HG03575 (cell line): ENCODE measurements at regions not wholly inside any gene's neighbourhood (a gene's known extent, or its start where the extent isn't known, plus 50 kb on each side); places are given as distances from the start of the nearest gene placed in this dataset.

Source experiments
- ATAC-seq: cut with Tn5 transposase; IDR thresholded peaks from one replicate; pipeline ENCODE4 v1.9.1; 2021; ENCODE audit not compliant: unreplicated experiment, insufficient number of reproducible peaks, low FRiP score; ENCODE audit errors: extremely low read depth

GRCh38 chr4:4619821-4620220 is 78.0 kb upstream of the STX18 start:
- ATAC-seq: no peak

- no peak for ATAC-seq
These were observed 77.0 kb upstream of the STX18 start for GRCh38 chr4:4618847-4619246.

DNA sequence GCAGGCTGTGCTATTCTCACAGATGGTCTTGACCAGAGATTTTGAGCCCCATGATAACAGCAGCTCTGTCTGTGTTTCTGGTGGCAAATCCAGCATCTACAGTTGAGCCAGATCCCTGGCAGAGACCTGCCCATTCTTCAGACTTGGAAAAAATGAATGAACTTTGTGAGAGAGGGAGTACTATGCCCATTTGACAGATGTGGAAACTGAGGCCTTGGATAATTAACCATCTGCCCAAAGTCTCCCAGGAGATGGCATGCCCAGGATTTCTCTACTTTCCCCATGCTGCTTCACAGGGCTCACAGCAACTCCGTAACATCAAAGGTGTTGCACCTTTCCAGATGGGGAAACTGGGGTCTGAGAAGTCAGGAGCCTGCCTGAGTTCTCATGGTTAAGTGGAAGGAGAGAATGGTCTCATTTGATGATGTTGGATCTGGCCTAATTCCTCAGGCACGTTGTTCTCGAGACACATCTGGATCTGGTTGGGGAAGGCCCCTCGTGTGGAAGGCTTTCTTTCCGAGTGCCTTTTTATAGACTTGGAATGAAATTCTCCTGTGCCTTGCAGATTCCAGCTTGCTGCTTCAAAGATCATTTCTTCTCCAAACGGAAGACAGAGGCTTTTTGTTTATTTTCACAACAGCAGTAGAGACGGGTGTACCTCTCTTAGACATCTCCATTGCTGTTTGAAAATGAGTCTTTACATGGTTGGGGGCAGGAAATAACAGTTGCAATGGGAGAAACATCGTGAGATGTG is 73.3 kb upstream of the STX18 start:
- ATAC-seq: no peak

GRCh38 chr4:4613641-4614286 is 71.9 kb upstream of the STX18 start:
- no peak for ATAC-seq

- no peak for ATAC-seq
These were observed 71.2 kb upstream of the STX18 start for GRCh38 chr4:4613126-4613465.

DNA sequence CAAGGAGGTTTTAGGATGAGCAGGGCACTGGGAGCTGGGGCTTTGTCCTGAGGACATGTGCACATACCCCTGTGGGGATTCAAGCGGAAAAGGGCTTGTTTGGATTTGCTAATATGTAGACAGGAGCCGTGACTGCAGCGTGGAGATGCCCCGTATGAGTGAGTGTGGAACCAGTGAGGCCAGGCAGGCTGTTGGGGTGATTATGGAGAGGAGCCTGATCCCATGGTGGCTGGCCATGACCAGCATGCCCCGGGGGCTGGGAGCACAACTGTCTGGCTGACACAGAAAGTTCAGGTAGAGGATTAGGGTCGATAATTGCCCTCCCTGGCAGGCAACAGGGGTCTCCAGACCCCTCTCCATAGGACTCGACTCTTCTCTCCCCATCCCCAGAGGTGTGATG is 68.8 kb upstream of the STX18 start:
- ATAC-seq: no peak

DNA sequence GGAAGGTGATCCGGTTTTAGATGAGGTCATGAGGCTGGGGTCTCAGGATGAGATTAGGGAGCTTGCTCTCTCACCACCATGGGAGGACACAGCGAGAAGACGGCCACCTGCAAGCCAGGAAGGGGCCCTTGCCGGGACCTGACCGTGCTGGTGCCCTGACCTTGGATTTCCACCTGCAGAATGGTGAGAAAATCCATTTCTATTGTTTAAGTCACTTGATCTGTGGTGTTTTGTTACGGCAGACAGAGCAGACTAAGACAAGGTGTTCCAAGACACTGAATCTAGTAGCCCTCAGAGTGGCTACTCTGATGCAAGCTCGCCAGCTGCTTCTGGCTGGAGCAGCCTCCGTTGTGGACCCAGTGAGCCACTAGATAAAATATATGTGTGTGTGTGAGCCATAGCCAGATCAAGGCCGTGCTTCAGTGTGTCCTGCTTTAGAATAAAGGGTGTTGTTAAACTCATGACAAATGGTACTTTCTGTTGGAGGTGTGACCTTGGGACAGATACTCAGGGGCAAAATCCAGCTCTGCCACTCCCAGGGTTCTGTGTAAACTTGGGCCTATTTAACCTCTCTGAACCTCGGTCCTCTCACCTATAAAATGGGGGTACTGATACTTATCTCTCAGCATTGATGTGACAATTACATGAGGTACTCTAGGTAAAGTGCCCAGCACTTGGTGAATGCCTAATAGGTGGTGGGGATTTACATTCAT is 67.9 kb upstream of the STX18 start:
- ATAC-seq: no peak

GRCh38 chr4:4608214-4608537 is 66.3 kb upstream of the STX18 start:
- ATAC-seq: no peak

DNA sequence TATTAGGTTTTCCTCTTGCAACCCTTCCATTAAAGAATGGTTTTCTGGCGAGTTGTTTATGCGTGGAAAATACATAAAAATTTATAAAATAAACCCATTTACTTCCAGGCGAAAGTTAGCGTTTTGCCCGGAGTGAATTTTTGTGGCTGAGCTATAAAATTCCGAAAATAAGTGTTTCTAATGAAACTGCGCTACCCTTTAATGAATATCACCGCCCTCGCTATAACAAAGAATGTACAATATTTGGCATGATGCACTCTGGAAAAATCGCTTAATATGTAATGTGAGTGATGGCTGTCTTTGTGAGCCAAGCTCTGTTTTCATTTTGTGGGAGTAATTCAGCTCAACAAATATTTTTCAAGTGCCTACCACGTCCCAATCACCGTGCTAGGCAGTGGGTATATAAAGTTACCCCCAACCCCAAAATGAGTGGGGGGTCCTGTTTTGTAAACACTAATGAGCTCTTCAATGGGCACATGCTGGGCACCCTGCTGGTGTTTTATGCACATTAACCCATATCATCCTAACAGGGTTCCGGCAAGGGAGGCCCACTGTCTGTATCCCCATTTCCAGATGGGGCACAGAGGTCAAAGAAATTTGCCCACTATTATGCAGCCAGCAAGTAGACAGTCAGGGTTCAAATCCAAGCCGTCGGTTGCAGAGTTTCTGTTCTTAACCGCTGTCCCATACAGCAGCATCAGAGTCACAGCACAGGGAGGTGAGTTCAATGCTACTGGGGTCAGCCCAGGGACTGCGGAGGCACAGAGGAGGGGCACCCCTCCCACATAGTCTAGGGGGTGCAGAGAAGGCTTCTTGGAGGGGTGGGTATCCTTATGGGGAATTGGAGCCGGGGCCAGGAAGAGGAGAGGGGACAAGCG is 65.7 kb upstream of the STX18 start:
- no peak for ATAC-seq

GRCh38 chr4:4606321-4606720 is 64.5 kb upstream of the STX18 start:
- ATAC-seq: no peak

DNA sequence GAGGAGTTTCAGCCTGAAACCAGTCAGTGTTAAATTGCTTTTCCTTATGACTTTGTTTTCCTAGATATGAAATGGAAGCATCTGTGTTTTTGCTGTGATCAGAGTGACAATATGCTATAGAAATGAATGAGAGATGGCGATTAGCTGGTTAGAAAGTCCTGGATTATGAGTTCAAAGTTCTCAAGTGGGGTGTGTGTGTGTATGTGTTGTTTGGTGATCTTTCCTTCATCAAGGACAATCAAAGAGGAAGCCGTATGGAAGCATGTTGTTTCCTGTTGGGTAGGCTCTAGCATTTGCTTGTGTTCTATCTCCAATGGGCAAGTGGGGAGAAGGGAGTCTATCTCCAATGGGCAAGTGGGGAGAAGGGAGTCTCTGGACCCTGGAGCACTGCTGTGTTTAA is 64.0 kb upstream of the STX18 start:
- no peak for ATAC-seq

- ATAC-seq: no peak
These were observed 61.7 kb upstream of the STX18 start for GRCh38 chr4:4603592-4603991.

GRCh38 chr4:4603067-4603466 is 61.2 kb upstream of the STX18 start:
- no peak for ATAC-seq

- no peak for ATAC-seq
These were observed 60.6 kb upstream of the STX18 start for GRCh38 chr4:4602468-4602867.

DNA sequence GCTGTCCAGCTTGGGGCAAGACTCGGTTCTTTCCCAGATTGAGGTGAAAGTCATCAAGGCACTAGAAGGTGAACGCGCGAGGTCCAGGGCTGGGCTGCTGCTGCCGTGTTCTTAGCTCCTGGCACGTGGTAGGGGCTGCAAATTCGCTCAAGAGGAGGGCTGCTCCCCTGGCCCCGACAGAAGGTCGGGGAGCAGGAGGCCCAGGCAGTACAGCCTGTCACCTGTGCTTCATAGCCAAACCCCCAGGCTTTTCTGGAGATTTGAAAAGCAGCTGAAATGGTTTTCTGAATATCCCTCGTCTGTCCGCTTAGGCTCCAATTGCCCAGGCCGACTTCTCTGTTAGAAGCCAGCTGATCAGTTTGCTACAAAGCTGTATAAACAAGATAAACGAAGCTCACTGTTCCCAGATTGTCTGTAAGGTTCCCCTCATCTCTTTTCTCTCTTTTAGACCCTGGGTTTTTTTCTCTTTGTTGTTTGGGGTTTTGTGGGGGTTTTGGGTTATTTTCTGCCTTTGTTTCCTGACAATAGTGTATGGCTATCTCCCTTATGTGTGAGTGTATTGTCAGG is 60.0 kb upstream of the STX18 start:
- no peak for ATAC-seq

GRCh38 chr4:4599481-4600275 is 57.8 kb upstream of the STX18 start:
- no peak for ATAC-seq

GRCh38 chr4:4598851-4599411 is 57.1 kb upstream of the STX18 start:
- ATAC-seq: no peak

DNA sequence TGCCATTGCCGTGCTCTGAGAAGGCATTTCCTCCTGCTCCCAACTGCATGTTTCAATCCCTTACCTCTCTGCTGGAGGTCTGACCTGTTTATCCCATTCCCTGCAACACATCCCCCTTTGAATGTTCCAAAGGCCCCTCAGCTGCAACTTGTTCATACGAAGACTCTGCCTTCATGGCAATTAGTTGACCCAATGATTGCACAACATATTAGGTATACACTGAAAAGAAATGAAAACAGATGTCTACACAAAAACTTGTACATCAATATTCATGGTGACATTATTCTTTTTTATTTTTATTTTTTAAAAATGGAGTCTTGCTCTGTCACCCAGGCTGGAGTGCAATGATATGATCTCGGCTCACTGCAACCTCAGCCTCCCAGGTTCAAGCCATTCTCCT is 54.9 kb upstream of the STX18 start:
- no peak for ATAC-seq
